GM12878 (cell line): ENCODE measurements at regions not wholly inside any gene's neighbourhood (a gene's known extent, or its start where the extent isn't known, plus 50 kb on each side); places are given as distances from the start of the nearest gene placed in this dataset.

Experiments used
- ATAC-seq: fragments of 200-7000 bp; cut with Tn5 transposase; 3 replicates; pipeline ENCODE4 v1.9.1; 2020; ENCODE audit warnings: mild to moderate bottlenecking, moderate library complexity
- BruUV-seq: library from RNA; stranded (reverse); fragments of 400-500 nt; replicated peaks from 2 replicates; lab custom pipeline; 2021; lab: Mats Ljungman, UMichigan
- CTCF ChIA-PET: fragments of 300-600 bp; sonication (Branson Sonifier 250); formaldehyde crosslinking; extraction: SDS; loops from one replicate; lab custom pipeline; 2021; ENCODE audit warnings: inconsistent platforms; lab: Yijun Ruan, JAX
- POLR2A ChIA-PET: fragments of 350-600 bp; formaldehyde crosslinking; extraction: SDS; loops from one replicate; lab custom pipeline; 2021; ENCODE audit warnings: inconsistent platforms; lab: Charles Lee
- RAD21 ChIA-PET: fragments of 300-600 bp; sonication (Branson Sonifier 250); formaldehyde crosslinking; loops from one replicate; lab custom pipeline; 2023; ENCODE audit warnings: antibody characterized with exemption; ENCODE audit not compliant: unreplicated experiment; lab: Charles Lee
- SMC1A ChIA-PET: fragments of 300-600 bp; sonication (Branson Sonifier 250); formaldehyde crosslinking; loops from one replicate; lab custom pipeline; 2023; ENCODE audit not compliant: unreplicated experiment, uncharacterized antibody; lab: Charles Lee
- DNase-seq: peaks from one replicate; pipeline ENCODE4 v3.0.0-alpha.2; 2011; ENCODE audit warnings: low read depth, low spot score
- FAIRE-seq: peaks from 3 replicates; lab custom pipeline; 2011; peaks lifted over from hg19 to GRCh38; lab: Jason Lieb, UNC
- H2AFZ ChIP-seq: 2 replicates; pipeline ENCODE4 v1.6.0; 2011; ENCODE audit warnings: low read depth, low read length, control low read depth; ENCODE audit not compliant: control insufficient read depth
- H3K27ac ChIP-seq: 2 replicates; pipeline ENCODE4 v1.5.1; 2011; ENCODE audit warnings: control low read depth; ENCODE audit not compliant: control insufficient read depth, insufficient read depth
- H3K27me3 ChIP-seq, 2 experiments: replicated peaks in 1 of 2; 2 replicates each; pipeline versions ENCODE4 v1.6.0 to v1.6.1; 2011; ENCODE audit warnings: low read length in 1 of 2; ENCODE audit not compliant: control insufficient read depth in 2 of 2, insufficient read depth in 2 of 2
- H3K36me3 ChIP-seq, 2 experiments: 2 replicates each; pipeline ENCODE4 v1.5.1; 2011; ENCODE audit warnings: low read length in 1 of 2; ENCODE audit not compliant: control insufficient read depth in 2 of 2, insufficient read depth in 2 of 2
- H3K4me1 ChIP-seq: 2 replicates; pipeline ENCODE4 v1.6.1; 2011; ENCODE audit warnings: mild to moderate bottlenecking, low read length, moderate library complexity, mixed read lengths; ENCODE audit not compliant: control insufficient read depth, insufficient read depth
- H3K4me2 ChIP-seq: 2 replicates; pipeline ENCODE4 v1.6.0; 2011; ENCODE audit warnings: control low read depth; ENCODE audit not compliant: control insufficient read depth, insufficient read depth
- H3K4me3 ChIP-seq: fragments of 200-600 bp; sonication (generic); 2 replicates; pipeline ENCODE4 v1.5.1; 2016
- H3K79me2 ChIP-seq: 2 replicates; pipeline ENCODE4 v1.6.0; 2011; ENCODE audit warnings: low read length; ENCODE audit not compliant: control insufficient read depth, insufficient read depth
- H3K9ac ChIP-seq: 2 replicates; pipeline ENCODE4 v1.8.0; 2011; ENCODE audit warnings: low read length, control low read depth, mixed read lengths; ENCODE audit not compliant: control insufficient read depth, insufficient read depth
- H3K9me3 ChIP-seq: replicated peaks from 3 replicates; pipeline ENCODE4 v1.5.1; 2011; ENCODE audit warnings: mild to moderate bottlenecking, low read length; ENCODE audit not compliant: control insufficient read depth, insufficient read depth
- H4K20me1 ChIP-seq: 2 replicates; pipeline ENCODE4 v1.6.0; 2011; ENCODE audit not compliant: control insufficient read depth, insufficient read depth
- ATF7 ChIP-seq: fragments of 450-650 bp; IDR thresholded peaks from 2 replicates; pipeline ENCODE4 v1.6.1; 2016; ENCODE audit warnings: low read depth, mild to moderate bottlenecking
- CBX5 ChIP-seq: sonication (generic); IDR thresholded peaks from 2 replicates; pipeline ENCODE4 v1.6.1; 2016; ENCODE audit warnings: low read depth, moderate library complexity, mild to moderate bottlenecking, inconsistent platforms
- CEBPB ChIP-seq, 2 experiments: fragments of 150-350 bp in 1 of 2; IDR thresholded peaks; 2 replicates each; pipeline ENCODE4 v1.6.1; 2012 to 2014; ENCODE audit warnings: low read depth in 2 of 2, low read length in 2 of 2, borderline replicate concordance in 1 of 2, inconsistent platforms in 1 of 2
- ESRRA ChIP-seq: IDR thresholded peaks from 2 replicates; pipeline ENCODE4 v1.6.1; 2012; ENCODE audit warnings: mild to moderate bottlenecking, low read length, improper control_type of control experiment
- MYB ChIP-seq: fragments of 150-350 bp; IDR thresholded peaks from 2 replicates; pipeline ENCODE4 v1.6.1; 2014; ENCODE audit warnings: mild to moderate bottlenecking, low read depth, low read length, borderline replicate concordance
- NBN ChIP-seq: fragments of 450-650 bp; IDR thresholded peaks from 2 replicates; pipeline ENCODE4 v1.6.1; 2016
- NKRF ChIP-seq: fragments of 450-650 bp; conservative IDR thresholded peaks from 2 replicates; pipeline ENCODE4 v1.6.1; 2017; ENCODE audit warnings: mild to moderate bottlenecking, moderate library complexity
- RAD21 ChIP-seq: IDR thresholded peaks from 2 replicates; pipeline ENCODE4 v1.6.1; 2011; ENCODE audit warnings: mild to moderate bottlenecking, low read depth, low read length, moderate library complexity; ENCODE audit not compliant: insufficient read depth
- RB1 ChIP-seq: fragments of 450-650 bp; formaldehyde crosslinking; IDR thresholded peaks from 2 replicates; pipeline ENCODE4 v1.6.1; 2017; ENCODE audit warnings: mild to moderate bottlenecking, borderline replicate concordance
- RELA ChIP-seq: fragments of 450-650 bp; IDR thresholded peaks from 2 replicates; pipeline ENCODE4 v1.8.0; 2014; ENCODE audit warnings: borderline replicate concordance; ENCODE audit not compliant: partially characterized antibody
- SMC3 ChIP-seq: IDR thresholded peaks from 2 replicates; pipeline ENCODE4 v1.6.1; 2011; ENCODE audit warnings: low read length, improper control_type of control experiment, borderline replicate concordance
- STAT1 ChIP-seq: fragments of 450-650 bp; conservative IDR thresholded peaks from 2 replicates; pipeline ENCODE4 v1.6.1; 2014; ENCODE audit warnings: antibody characterized with exemption, mild to moderate bottlenecking
- ZBED1 ChIP-seq: IDR thresholded peaks from 2 replicates; pipeline ENCODE4 v1.6.1; 2016; ENCODE audit warnings: borderline replicate concordance
- ZNF207 ChIP-seq: fragments of 450-650 bp; IDR thresholded peaks from 2 replicates; pipeline ENCODE4 v1.6.1; 2014; ENCODE audit warnings: antibody characterized with exemption, mild to moderate bottlenecking, borderline replicate concordance
- WGBS: methylation state at CpG from one replicate; pipeline ENCODE4 v1.1.6; 2016; ENCODE audit warnings: low lambda C conversion rate; ENCODE audit not compliant: insufficient replicate concordance, insufficient coverage; ENCODE audit errors: missing lambda C conversion rate; 5-methylcytosine and 5-hydroxymethylcytosine counted together
- in situ Hi-C: fragments of 300-500 bp; cut with MboI; formaldehyde crosslinking; loops from 9 replicates; pipeline ENCODE4 v1.14.3; 2018; ENCODE audit warnings: mixed read lengths
- intact Hi-C: fragments of 100-400 bp; cut with micrococcal nuclease; formaldehyde crosslinking; loops from one replicate; pipeline ENCODE4 v1.14.2; 2022; ENCODE audit not compliant: unreplicated experiment
- TF ChIP-seq, protein P1 (sequence below): fragments of 150-350 bp; IDR thresholded peaks from 2 replicates; pipeline ENCODE4 v1.6.1; 2014; ENCODE audit warnings: mild to moderate bottlenecking, low read depth, low read length
- TF ChIP-seq, protein P2 (sequence below): fragments of 450-650 bp; IDR thresholded peaks from 2 replicates; pipeline ENCODE4 v1.6.1; 2017; ENCODE audit warnings: low read depth, mild to moderate bottlenecking, moderate library complexity

- H3K27ac ChIP-seq: no peak overlapping the region
- no peak for TF ChIP-seq MYB
- TF ChIP-seq RELA: no peak
- TF ChIP-seq, protein P1, sequence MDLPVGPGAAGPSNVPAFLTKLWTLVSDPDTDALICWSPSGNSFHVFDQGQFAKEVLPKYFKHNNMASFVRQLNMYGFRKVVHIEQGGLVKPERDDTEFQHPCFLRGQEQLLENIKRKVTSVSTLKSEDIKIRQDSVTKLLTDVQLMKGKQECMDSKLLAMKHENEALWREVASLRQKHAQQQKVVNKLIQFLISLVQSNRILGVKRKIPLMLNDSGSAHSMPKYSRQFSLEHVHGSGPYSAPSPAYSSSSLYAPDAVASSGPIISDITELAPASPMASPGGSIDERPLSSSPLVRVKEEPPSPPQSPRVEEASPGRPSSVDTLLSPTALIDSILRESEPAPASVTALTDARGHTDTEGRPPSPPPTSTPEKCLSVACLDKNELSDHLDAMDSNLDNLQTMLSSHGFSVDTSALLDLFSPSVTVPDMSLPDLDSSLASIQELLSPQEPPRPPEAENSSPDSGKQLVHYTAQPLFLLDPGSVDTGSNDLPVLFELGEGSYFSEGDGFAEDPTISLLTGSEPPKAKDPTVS: no peak
- no peak for TF ChIP-seq ZNF207
- TF ChIP-seq SMC3: no peak
- TF ChIP-seq ATF7: no peak
- TF ChIP-seq RB1: no peak
- no peak for TF ChIP-seq CEBPB (IDR thresholded peaks at IDR 0.05; ENCODE audit: borderline replicate concordance in 1 of 2, low read depth in 2 of 2, low read length in 2 of 2)
- no peak for TF ChIP-seq NKRF
- TF ChIP-seq RAD21: no peak
- TF ChIP-seq ESRRA: no peak
- no peak for TF ChIP-seq NBN
- TF ChIP-seq, protein P2, sequence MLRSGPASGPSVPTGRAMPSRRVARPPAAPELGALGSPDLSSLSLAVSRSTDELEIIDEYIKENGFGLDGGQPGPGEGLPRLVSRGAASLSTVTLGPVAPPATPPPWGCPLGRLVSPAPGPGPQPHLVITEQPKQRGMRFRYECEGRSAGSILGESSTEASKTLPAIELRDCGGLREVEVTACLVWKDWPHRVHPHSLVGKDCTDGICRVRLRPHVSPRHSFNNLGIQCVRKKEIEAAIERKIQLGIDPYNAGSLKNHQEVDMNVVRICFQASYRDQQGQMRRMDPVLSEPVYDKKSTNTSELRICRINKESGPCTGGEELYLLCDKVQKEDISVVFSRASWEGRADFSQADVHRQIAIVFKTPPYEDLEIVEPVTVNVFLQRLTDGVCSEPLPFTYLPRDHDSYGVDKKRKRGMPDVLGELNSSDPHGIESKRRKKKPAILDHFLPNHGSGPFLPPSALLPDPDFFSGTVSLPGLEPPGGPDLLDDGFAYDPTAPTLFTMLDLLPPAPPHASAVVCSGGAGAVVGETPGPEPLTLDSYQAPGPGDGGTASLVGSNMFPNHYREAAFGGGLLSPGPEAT: no peak
- no peak for TF ChIP-seq CBX5
- no peak for TF ChIP-seq ZBED1
- TF ChIP-seq STAT1: no peak
- no peaks in the 10 kb centered on the region for H3K27me3 ChIP-seq
- H3K4me1 ChIP-seq: no peaks in the 10 kb centered on the region
- no peaks in the 10 kb centered on the region for H3K9me3 ChIP-seq
- BruUV-seq: no TSS peak
- H2AFZ ChIP-seq: no peak overlapping the region
- in situ Hi-C loops (no loop called here), intact Hi-C loops (no loop called here)
- no peak overlapping the region for H3K4me3 ChIP-seq
- POLR2A ChIA-PET: no interaction called here
- H4K20me1 ChIP-seq: no peaks in the 10 kb centered on the region
- H3K4me2 ChIP-seq: no peak overlapping the region
- ATAC-seq: no peak
- SMC1A ChIA-PET: interaction anchor here (1.1 to 2.1 kb wide), 5 partner anchors 9 to 34 kb away, joined by 3 to 7 read pairs (median 4); no protein-coding TSS in a partner anchor
- no peak overlapping the region for H3K9ac ChIP-seq
- no peak for DNase-seq
- no peak for FAIRE-seq
- WGBS: 40% methylated on average over 3 of the region's 3 CpGs
- no peaks in the 10 kb centered on the region for H3K79me2 ChIP-seq
- RAD21 ChIA-PET: interaction anchor here (1.3 kb wide), 1 partner anchor 13 kb away, joined by 3 read pairs; no protein-coding TSS in a partner anchor
- no peaks in the 10 kb centered on the region for H3K36me3 ChIP-seq
- CTCF ChIA-PET: interaction anchor here (0.8 kb wide), 1 partner anchor 14 kb away, joined by 3 read pairs; no protein-coding TSS in a partner anchor
Measured at GRCh38 chr16:76818606-76819181, 372.3 kb upstream of the MON1B start.
